ENCODE measurements at regions not wholly inside any gene's neighbourhood (a gene's known extent, or its start where the extent isn't known, plus 50 kb on each side); places are given as distances from the start of the nearest gene placed in this dataset.

- TF ChIP-seq CTCF (conservative IDR thresholded peaks at IDR 0.05) (no peak), EZH2 (IDR thresholded peaks at IDR 0.05; ENCODE audit: low read depth) (no peak)
Measured at GRCh38 chr13:107928762-107929161, 286.6 kb downstream of the LIG4 start.
